Activated naive CD4-positive, alpha-beta T cell treated with anti-CD3 and anti-CD28 coated beads for 36 hours (primary cell): ENCODE measurements at regions not wholly inside any gene's neighbourhood (a gene's known extent, or its start where the extent isn't known, plus 50 kb on each side); places are given as distances from the start of the nearest gene placed in this dataset.
A peak's percentile ranks its signal among the peaks of the same experiment; 100 is the strongest.

ENCODE experiments used
- CTCF ChIA-PET: fragments of 350-600 bp; sonication (Branson Sonifier 250); formaldehyde crosslinking; loops from one replicate; lab custom pipeline; 2021; ENCODE audit warnings: antibody characterized with exemption; lab: Charles Lee
- DNase-seq: peaks from one replicate; pipeline ENCODE4 v3.0.0-alpha.2; 2020
- H3K27ac Mint-ChIP-seq: one replicate; pipeline ENCODE4 v1.8.0; 2021; ENCODE audit warnings: mild to moderate bottlenecking, mixed read lengths
- H3K27me3 Mint-ChIP-seq: one replicate; pipeline ENCODE4 v1.8.0; 2021; ENCODE audit warnings: low read depth, mixed read lengths
- H3K36me3 Mint-ChIP-seq: one replicate; pipeline ENCODE4 v1.8.0; 2021; ENCODE audit warnings: low read depth, mixed read lengths
- H3K4me1 Mint-ChIP-seq: one replicate; pipeline ENCODE4 v1.8.0; 2021; ENCODE audit warnings: low read depth, mixed read lengths
- H3K4me3 Mint-ChIP-seq: one replicate; pipeline ENCODE4 v1.8.0; 2021; ENCODE audit warnings: mild to moderate bottlenecking, moderate library complexity, mixed read lengths
- H3K9me3 Mint-ChIP-seq: one replicate; pipeline ENCODE4 v1.8.0; 2021; ENCODE audit warnings: mixed read lengths
- intact Hi-C: fragments of 100-400 bp; cut with micrococcal nuclease; formaldehyde crosslinking; loops from one replicate; pipeline ENCODE4 v1.15.1; 2023

DNA sequence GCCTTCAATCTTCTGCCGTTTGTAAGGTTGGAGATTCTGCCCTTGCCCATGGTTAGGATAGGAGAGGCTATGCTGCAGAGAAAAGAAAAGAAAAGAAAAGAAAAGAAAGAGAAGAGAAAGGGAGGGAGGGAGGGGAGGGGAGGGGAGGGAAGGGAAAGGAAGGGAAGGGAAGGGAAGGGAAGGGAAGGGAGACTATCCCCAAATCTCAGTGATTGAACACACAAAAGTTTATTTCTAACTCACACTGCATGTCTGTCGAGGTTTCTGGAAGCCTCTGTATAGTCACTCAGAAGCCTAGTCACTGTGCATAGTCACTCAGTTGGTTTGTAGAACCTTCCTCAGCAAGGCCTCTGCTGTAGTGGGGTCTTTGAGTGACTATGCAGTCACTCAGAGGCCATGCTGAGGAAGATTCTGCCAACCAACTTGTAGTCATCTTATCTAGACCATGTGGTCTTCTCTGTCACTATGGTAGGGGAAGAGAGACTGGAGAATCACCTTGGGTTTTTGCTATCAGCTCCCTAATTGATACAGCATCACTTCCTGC, 52.3 kb upstream of the ABCC9 start:
- DNase-seq: no peak
- H3K4me1 Mint-ChIP-seq: peaks cover 7% of the 10 kb centered on the region
- intact Hi-C loops: loop anchor here (5.0 kb wide), 1 partner anchor 221 kb away; the partner anchor contains the start of gene KCNJ8
- CTCF ChIA-PET: interaction anchor here (1.8 kb wide), 1 partner anchor 296 kb away, joined by 6 read pairs; no protein-coding TSS in a partner anchor
- H3K9me3 Mint-ChIP-seq: no peaks in the 10 kb centered on the region
- H3K4me3 Mint-ChIP-seq: no peak overlapping the region
- H3K36me3 Mint-ChIP-seq: no peaks in the 10 kb centered on the region
- H3K27ac Mint-ChIP-seq: no peak overlapping the region
- no peaks in the 10 kb centered on the region for H3K27me3 Mint-ChIP-seq

- no peaks in the 10 kb centered on the region for H3K36me3 Mint-ChIP-seq
- intact Hi-C loops: loop anchor here (5.0 kb wide), 1 partner anchor 221 kb away; the partner anchor contains the start of gene KCNJ8
- DNase-seq: peak; percentile 20
- no peak overlapping the region for H3K4me3 Mint-ChIP-seq
- no peak overlapping the region for H3K27ac Mint-ChIP-seq
- CTCF ChIA-PET: interaction anchor here (1.8 kb wide), 1 partner anchor 296 kb away, joined by 6 read pairs; no protein-coding TSS in a partner anchor
- H3K4me1 Mint-ChIP-seq: peaks cover 7% of the 10 kb centered on the region
- H3K9me3 Mint-ChIP-seq: no peaks in the 10 kb centered on the region
- peaks cover 2% of the 10 kb centered on the region for H3K27me3 Mint-ChIP-seq
These were observed 51.6 kb upstream of the ABCC9 start for GRCh38 chr12:21992823-21993222.

- CTCF ChIA-PET: interaction anchor here (4.6 kb wide), 1 partner anchor 294 kb away, joined by 43 read pairs; no protein-coding TSS in a partner anchor
- Mint-ChIP-seq H3K27me3 (peaks cover 5% of the 10 kb centered on the region), H3K27ac (no peak overlapping the region), H3K4me3 (no peak overlapping the region), H3K9me3 (no peaks in the 10 kb centered on the region), H3K36me3 (no peaks in the 10 kb centered on the region), H3K4me1 (peaks cover 7% of the 10 kb centered on the region)
- intact Hi-C loops: loop anchor here (5.0 kb wide), 1 partner anchor 219 kb away; the partner anchor contains the start of gene KCNJ8
- DNase-seq: no peak
These were observed 50.3 kb upstream of the ABCC9 start for GRCh38 chr12:21991526-21991925.
